ENCODE measurements at regions not wholly inside any gene's neighbourhood (a gene's known extent, or its start where the extent isn't known, plus 50 kb on each side); places are given as distances from the start of the nearest gene placed in this dataset.

GRCh38 chrX:58025979-58026378 lies 115.7 kb upstream of the ZXDA start:
- TF ChIP-seq CTCF (IDR thresholded peaks at IDR 0.05) (peak; percentile 32 to 48 (median 43)), POLR2AphosphoS5 (IDR thresholded peaks at IDR 0.05) (no peak), POLR2A (IDR thresholded peaks at IDR 0.05; ENCODE audit: low read depth) (no peak), EP300 (IDR thresholded peaks at IDR 0.05) (no peak)

Measured in esophagus muscularis mucosa (tissue), 4 donors.